ENCODE measurements at regions not wholly inside any gene's neighbourhood (a gene's known extent, or its start where the extent isn't known, plus 50 kb on each side); places are given as distances from the start of the nearest gene placed in this dataset.

DNA sequence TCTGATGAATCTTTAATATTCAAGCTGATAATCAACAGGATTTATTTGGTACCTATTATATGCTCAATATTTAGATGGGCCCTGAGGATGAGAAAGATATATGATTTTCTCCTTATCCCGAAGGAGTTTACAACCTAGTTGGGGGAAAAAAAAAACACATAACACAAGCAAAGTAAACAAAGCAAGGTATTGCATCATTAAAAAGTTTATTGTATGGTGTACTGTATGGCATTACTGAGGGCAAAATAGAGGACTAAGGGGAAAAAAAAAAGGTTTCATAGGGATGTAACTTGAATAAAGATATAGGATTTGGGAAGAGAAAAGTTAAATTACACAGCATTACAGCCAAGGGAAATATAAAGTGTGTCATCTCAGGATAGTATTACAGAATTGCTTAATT is 574.7 kb downstream of the TBC1D32 start (continued):
- TF ChIP-seq, protein P1, sequence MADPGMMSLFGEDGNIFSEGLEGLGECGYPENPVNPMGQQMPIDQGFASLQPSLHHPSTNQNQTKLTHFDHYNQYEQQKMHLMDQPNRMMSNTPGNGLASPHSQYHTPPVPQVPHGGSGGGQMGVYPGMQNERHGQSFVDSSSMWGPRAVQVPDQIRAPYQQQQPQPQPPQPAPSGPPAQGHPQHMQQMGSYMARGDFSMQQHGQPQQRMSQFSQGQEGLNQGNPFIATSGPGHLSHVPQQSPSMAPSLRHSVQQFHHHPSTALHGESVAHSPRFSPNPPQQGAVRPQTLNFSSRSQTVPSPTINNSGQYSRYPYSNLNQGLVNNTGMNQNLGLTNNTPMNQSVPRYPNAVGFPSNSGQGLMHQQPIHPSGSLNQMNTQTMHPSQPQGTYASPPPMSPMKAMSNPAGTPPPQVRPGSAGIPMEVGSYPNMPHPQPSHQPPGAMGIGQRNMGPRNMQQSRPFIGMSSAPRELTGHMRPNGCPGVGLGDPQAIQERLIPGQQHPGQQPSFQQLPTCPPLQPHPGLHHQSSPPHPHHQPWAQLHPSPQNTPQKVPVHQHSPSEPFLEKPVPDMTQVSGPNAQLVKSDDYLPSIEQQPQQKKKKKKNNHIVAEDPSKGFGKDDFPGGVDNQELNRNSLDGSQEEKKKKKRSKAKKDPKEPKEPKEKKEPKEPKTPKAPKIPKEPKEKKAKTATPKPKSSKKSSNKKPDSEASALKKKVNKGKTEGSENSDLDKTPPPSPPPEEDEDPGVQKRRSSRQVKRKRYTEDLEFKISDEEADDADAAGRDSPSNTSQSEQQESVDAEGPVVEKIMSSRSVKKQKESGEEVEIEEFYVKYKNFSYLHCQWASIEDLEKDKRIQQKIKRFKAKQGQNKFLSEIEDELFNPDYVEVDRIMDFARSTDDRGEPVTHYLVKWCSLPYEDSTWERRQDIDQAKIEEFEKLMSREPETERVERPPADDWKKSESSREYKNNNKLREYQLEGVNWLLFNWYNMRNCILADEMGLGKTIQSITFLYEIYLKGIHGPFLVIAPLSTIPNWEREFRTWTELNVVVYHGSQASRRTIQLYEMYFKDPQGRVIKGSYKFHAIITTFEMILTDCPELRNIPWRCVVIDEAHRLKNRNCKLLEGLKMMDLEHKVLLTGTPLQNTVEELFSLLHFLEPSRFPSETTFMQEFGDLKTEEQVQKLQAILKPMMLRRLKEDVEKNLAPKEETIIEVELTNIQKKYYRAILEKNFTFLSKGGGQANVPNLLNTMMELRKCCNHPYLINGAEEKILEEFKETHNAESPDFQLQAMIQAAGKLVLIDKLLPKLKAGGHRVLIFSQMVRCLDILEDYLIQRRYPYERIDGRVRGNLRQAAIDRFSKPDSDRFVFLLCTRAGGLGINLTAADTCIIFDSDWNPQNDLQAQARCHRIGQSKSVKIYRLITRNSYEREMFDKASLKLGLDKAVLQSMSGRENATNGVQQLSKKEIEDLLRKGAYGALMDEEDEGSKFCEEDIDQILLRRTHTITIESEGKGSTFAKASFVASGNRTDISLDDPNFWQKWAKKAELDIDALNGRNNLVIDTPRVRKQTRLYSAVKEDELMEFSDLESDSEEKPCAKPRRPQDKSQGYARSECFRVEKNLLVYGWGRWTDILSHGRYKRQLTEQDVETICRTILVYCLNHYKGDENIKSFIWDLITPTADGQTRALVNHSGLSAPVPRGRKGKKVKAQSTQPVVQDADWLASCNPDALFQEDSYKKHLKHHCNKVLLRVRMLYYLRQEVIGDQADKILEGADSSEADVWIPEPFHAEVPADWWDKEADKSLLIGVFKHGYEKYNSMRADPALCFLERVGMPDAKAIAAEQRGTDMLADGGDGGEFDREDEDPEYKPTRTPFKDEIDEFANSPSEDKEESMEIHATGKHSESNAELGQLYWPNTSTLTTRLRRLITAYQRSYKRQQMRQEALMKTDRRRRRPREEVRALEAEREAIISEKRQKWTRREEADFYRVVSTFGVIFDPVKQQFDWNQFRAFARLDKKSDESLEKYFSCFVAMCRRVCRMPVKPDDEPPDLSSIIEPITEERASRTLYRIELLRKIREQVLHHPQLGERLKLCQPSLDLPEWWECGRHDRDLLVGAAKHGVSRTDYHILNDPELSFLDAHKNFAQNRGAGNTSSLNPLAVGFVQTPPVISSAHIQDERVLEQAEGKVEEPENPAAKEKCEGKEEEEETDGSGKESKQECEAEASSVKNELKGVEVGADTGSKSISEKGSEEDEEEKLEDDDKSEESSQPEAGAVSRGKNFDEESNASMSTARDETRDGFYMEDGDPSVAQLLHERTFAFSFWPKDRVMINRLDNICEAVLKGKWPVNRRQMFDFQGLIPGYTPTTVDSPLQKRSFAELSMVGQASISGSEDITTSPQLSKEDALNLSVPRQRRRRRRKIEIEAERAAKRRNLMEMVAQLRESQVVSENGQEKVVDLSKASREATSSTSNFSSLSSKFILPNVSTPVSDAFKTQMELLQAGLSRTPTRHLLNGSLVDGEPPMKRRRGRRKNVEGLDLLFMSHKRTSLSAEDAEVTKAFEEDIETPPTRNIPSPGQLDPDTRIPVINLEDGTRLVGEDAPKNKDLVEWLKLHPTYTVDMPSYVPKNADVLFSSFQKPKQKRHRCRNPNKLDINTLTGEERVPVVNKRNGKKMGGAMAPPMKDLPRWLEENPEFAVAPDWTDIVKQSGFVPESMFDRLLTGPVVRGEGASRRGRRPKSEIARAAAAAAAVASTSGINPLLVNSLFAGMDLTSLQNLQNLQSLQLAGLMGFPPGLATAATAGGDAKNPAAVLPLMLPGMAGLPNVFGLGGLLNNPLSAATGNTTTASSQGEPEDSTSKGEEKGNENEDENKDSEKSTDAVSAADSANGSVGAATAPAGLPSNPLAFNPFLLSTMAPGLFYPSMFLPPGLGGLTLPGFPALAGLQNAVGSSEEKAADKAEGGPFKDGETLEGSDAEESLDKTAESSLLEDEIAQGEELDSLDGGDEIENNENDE (IDR thresholded peaks at IDR 0.05; ENCODE audit: insufficient replicate concordance, low read length) = no peak
- TF ChIP-seq BCL11A (IDR thresholded peaks at IDR 0.05; ENCODE audit: low read depth in 2 of 2, low read length in 2 of 2) (no peak), KDM1A (IDR thresholded peaks at IDR 0.05; ENCODE audit: borderline replicate concordance, low read length) (no peak), BRCA1 (IDR thresholded peaks at IDR 0.05; ENCODE audit: low read depth, low read length) (no peak), SIRT6 (IDR thresholded peaks at IDR 0.05; ENCODE audit: low read length) (no peak)
- TF ChIP-seq, protein P2, sequence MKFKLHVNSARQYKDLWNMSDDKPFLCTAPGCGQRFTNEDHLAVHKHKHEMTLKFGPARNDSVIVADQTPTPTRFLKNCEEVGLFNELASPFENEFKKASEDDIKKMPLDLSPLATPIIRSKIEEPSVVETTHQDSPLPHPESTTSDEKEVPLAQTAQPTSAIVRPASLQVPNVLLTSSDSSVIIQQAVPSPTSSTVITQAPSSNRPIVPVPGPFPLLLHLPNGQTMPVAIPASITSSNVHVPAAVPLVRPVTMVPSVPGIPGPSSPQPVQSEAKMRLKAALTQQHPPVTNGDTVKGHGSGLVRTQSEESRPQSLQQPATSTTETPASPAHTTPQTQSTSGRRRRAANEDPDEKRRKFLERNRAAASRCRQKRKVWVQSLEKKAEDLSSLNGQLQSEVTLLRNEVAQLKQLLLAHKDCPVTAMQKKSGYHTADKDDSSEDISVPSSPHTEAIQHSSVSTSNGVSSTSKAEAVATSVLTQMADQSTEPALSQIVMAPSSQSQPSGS (IDR thresholded peaks at IDR 0.05; ENCODE audit: low read length) = no peak
